PC-3 (cell line): ENCODE measurements at regions not wholly inside any gene's neighbourhood (a gene's known extent, or its start where the extent isn't known, plus 50 kb on each side); places are given as distances from the start of the nearest gene placed in this dataset.
A peak's percentile ranks its signal among the peaks of the same experiment; 100 is the strongest.

Experiments used
- ATAC-seq: fragments of 200-7000 bp; cut with Tn5 transposase; 2 replicates; pipeline ENCODE4 v1.9.1; 2020; ENCODE audit warnings: mild to moderate bottlenecking, moderate library complexity
- BruUV-seq: library from RNA; stranded (reverse); fragments of 400-500 nt; replicated peaks from 2 replicates; lab custom pipeline; 2021; lab: Mats Ljungman, UMichigan
- CTCF ChIA-PET: fragments of 300-600 bp; sonication (Branson Sonifier 250); formaldehyde crosslinking; loops from one replicate; lab custom pipeline; 2022; ENCODE audit warnings: antibody characterized with exemption; lab: Charles Lee
- POLR2A ChIA-PET: fragments of 300-600 bp; sonication (Branson Sonifier 250); formaldehyde crosslinking; loops from one replicate; lab custom pipeline; 2022; ENCODE audit warnings: antibody characterized with exemption; ENCODE audit not compliant: unreplicated experiment; lab: Charles Lee
- DNase-seq: peaks from one replicate; pipeline ENCODE4 v3.0.0-alpha.2; 2015
- H2AFZ ChIP-seq: fragments of 300-600 bp; sonication (generic); 2 replicates; pipeline ENCODE4 v1.6.0; 2016; ENCODE audit warnings: antibody characterized with exemption, low read length
- H3F3A ChIP-seq: fragments of 300-600 bp; sonication (generic); one replicate; pipeline ENCODE4 v1.6.0; 2017; ENCODE audit warnings: antibody characterized with exemption, low read length, control low read depth, mild to moderate bottlenecking; ENCODE audit not compliant: unreplicated experiment
- H3K27ac ChIP-seq: fragments of 300-600 bp; sonication (generic); 2 replicates; pipeline ENCODE4 v1.5.1; 2016; ENCODE audit warnings: mild to moderate bottlenecking, low read length
- H3K27me3 ChIP-seq: fragments of 300-600 bp; sonication (generic); 2 replicates; pipeline ENCODE4 v1.6.1; 2016; ENCODE audit warnings: low read length, mixed read lengths
- H3K36me3 ChIP-seq: fragments of 300-600 bp; sonication (generic); 2 replicates; pipeline ENCODE4 v1.6.1; 2016; ENCODE audit warnings: low read depth, mixed run types, low read length, mixed read lengths
- H3K4me1 ChIP-seq: fragments of 300-600 bp; sonication (generic); 2 replicates; pipeline ENCODE4 v1.5.1; 2016; ENCODE audit warnings: low read length; ENCODE audit not compliant: insufficient read depth
- H3K4me2 ChIP-seq: fragments of 300-600 bp; sonication (generic); 2 replicates; pipeline ENCODE4 v1.6.0; 2016; ENCODE audit warnings: low read length
- H3K4me3 ChIP-seq: fragments of 300-600 bp; sonication (generic); 2 replicates; pipeline ENCODE4 v1.5.1; 2016; ENCODE audit warnings: mild to moderate bottlenecking, low read length, mixed read lengths
- H3K79me2 ChIP-seq: fragments of 300-600 bp; sonication (generic); 2 replicates; pipeline ENCODE4 v1.6.1; 2017; ENCODE audit warnings: low read length, mixed read lengths
- H3K9ac ChIP-seq: fragments of 300-600 bp; sonication (generic); 2 replicates; pipeline ENCODE4 v1.6.0; 2016; ENCODE audit warnings: mild to moderate bottlenecking, low read length
- H3K9me2 ChIP-seq: fragments of 300-600 bp; sonication (generic); replicated peaks from 2 replicates; pipeline ENCODE4 v1.6.1; 2016; ENCODE audit warnings: mixed run types, low read length, mixed read lengths
- H3K9me3 ChIP-seq: fragments of 300-600 bp; sonication (generic); 2 replicates; pipeline ENCODE4 v1.6.1; 2016; ENCODE audit warnings: low read length, mixed read lengths
- H4K20me1 ChIP-seq: fragments of 300-600 bp; sonication (generic); 2 replicates; pipeline ENCODE4 v1.6.1; 2016; ENCODE audit warnings: low read length, mixed read lengths
- CTCF ChIP-seq: fragments of 300-600 bp; sonication (generic); conservative IDR thresholded peaks from 2 replicates; pipeline ENCODE4 v1.5.1; 2017; ENCODE audit warnings: antibody characterized with exemption, low read depth, mild to moderate bottlenecking, low read length
- EZH2 ChIP-seq: fragments of 300-600 bp; sonication (generic); IDR thresholded peaks from one replicate; pipeline ENCODE4 v1.6.1; 2017; ENCODE audit warnings: antibody characterized with exemption, mild to moderate bottlenecking, low read length; ENCODE audit not compliant: unreplicated experiment
- EZH2phosphoT487 ChIP-seq: fragments of 300-600 bp; sonication (generic); IDR thresholded peaks from 2 replicates; pipeline ENCODE4 v1.6.1; 2018; ENCODE audit warnings: mild to moderate bottlenecking, antibody characterized with exemption, low read length, borderline replicate concordance
- intact Hi-C: fragments of 100-400 bp; cut with micrococcal nuclease; formaldehyde crosslinking; loops from 2 replicates; pipeline ENCODE4 v1.9.0; 2023

- H3K36me3 ChIP-seq: no peaks in the 10 kb centered on the region
- H2AFZ ChIP-seq: no peak overlapping the region
- ATAC-seq (no peak), DNase-seq (no peak)
- H4K20me1 ChIP-seq: no peaks in the 10 kb centered on the region
- H3K27ac ChIP-seq: no peak overlapping the region
- CTCF ChIA-PET: no interaction called here
- no peaks in the 10 kb centered on the region for H3K79me2 ChIP-seq
- H3K4me1 ChIP-seq: peaks cover 14% of the 10 kb centered on the region
- no peak overlapping the region for H3K9ac ChIP-seq
- H3K4me3 ChIP-seq: no peak overlapping the region
- no peak overlapping the region for H3K4me2 ChIP-seq
- intact Hi-C loops: loop anchor here (5.0 kb wide), 1 partner anchor 178 kb away; no protein-coding TSS in a partner anchor
- no peaks in the 10 kb centered on the region for H3K9me2 ChIP-seq
- TF ChIP-seq CTCF (peak; percentile 40; the same call in 1 of the 2 replicates), EZH2phosphoT487 (no peak)
- BruUV-seq: no TSS peak
- no peaks in the 10 kb centered on the region for H3K9me3 ChIP-seq
- H3K27me3 ChIP-seq: no peaks in the 10 kb centered on the region
- POLR2A ChIA-PET: no interaction called here
- no peaks in the 10 kb centered on the region for H3F3A ChIP-seq
These were observed 78.7 kb upstream of the DRD2 start for GRCh38 chr11:113553915-113554314.

GRCh38 chr11:113553235-113553634 is 78.0 kb upstream of the DRD2 start:
- no TSS peak for BruUV-seq
- H3K4me2 ChIP-seq: peak overlapping the region; percentile 11
- DNase-seq (peak; percentile 93), ATAC-seq (peak; percentile 71)
- H2AFZ ChIP-seq: no peak overlapping the region
- TF ChIP-seq CTCF (no peak), EZH2 (no peak), EZH2phosphoT487 (no peak)
- peaks cover 14% of the 10 kb centered on the region for H3K4me1 ChIP-seq
- H3K36me3 ChIP-seq: no peaks in the 10 kb centered on the region
- no peaks in the 10 kb centered on the region for H4K20me1 ChIP-seq
- no peaks in the 10 kb centered on the region for H3F3A ChIP-seq
- H3K79me2 ChIP-seq: no peaks in the 10 kb centered on the region
- ChIA-PET POLR2A (no interaction called here), CTCF (no interaction called here)
- no peaks in the 10 kb centered on the region for H3K27me3 ChIP-seq
- H3K9me2 ChIP-seq: no peaks in the 10 kb centered on the region
- H3K9ac ChIP-seq: no peak overlapping the region
- no peak overlapping the region for H3K27ac ChIP-seq
- no peak overlapping the region for H3K4me3 ChIP-seq
- intact Hi-C loops: loop anchor here (5.0 kb wide), 1 partner anchor 179 kb away; no protein-coding TSS in a partner anchor
- no peaks in the 10 kb centered on the region for H3K9me3 ChIP-seq

- DNase-seq (no peak), ATAC-seq (no peak)
- H3K4me3 ChIP-seq: no peak overlapping the region
- no peaks in the 10 kb centered on the region for H4K20me1 ChIP-seq
- no peaks in the 10 kb centered on the region for H3K79me2 ChIP-seq
- no TSS peak for BruUV-seq
- H3F3A ChIP-seq: no peaks in the 10 kb centered on the region
- no peaks in the 10 kb centered on the region for H3K36me3 ChIP-seq
- CTCF ChIA-PET: no interaction called here
- TF ChIP-seq EZH2phosphoT487 (no peak), CTCF (no peak), EZH2 (no peak)
- no peaks in the 10 kb centered on the region for H3K9me2 ChIP-seq
- peaks cover 23% of the 10 kb centered on the region for H3K4me1 ChIP-seq
- intact Hi-C loops: loop anchor here (5.0 kb wide), 1 partner anchor 180 kb away; no protein-coding TSS in a partner anchor
- no peak overlapping the region for H2AFZ ChIP-seq
- no peak overlapping the region for H3K4me2 ChIP-seq
- no peaks in the 10 kb centered on the region for H3K9me3 ChIP-seq
- no peak overlapping the region for H3K27ac ChIP-seq
- no peak overlapping the region for H3K9ac ChIP-seq
- POLR2A ChIA-PET: no interaction called here
- no peaks in the 10 kb centered on the region for H3K27me3 ChIP-seq
These were observed 77.1 kb upstream of the DRD2 start for GRCh38 chr11:113552271-113552670.
